Stimulated activated naive CD8-positive, alpha-beta T cell treated with anti-CD3 and anti-CD28 coated beads, Interleukin-15, Interleukin-2, amounts not matched to agents 100 ng/mL and 50 ng/mL, for 24 hours (primary cell): ENCODE measurements at regions not wholly inside any gene's neighbourhood (a gene's known extent, or its start where the extent isn't known, plus 50 kb on each side); places are given as distances from the start of the nearest gene placed in this dataset.

Experiments
- H3K27ac Mint-ChIP-seq: one replicate; pipeline ENCODE4 v1.8.0; 2021; ENCODE audit warnings: mild to moderate bottlenecking, mixed read lengths
- H3K27me3 Mint-ChIP-seq: one replicate; pipeline ENCODE4 v1.8.0; 2021; ENCODE audit warnings: mixed read lengths
- H3K36me3 Mint-ChIP-seq: one replicate; pipeline ENCODE4 v1.8.0; 2021; ENCODE audit warnings: low read depth, mixed read lengths
- H3K4me1 Mint-ChIP-seq: one replicate; pipeline ENCODE4 v1.8.0; 2021; ENCODE audit warnings: low read depth, mixed read lengths
- H3K4me3 Mint-ChIP-seq: one replicate; pipeline ENCODE4 v1.8.0; 2021; ENCODE audit warnings: mild to moderate bottlenecking, mixed read lengths
- H3K9me3 Mint-ChIP-seq: one replicate; pipeline ENCODE4 v1.8.0; 2021; ENCODE audit warnings: mixed read lengths

- Mint-ChIP-seq H3K4me3 (no peak overlapping the region), H3K27me3 (peaks cover 13% of the 10 kb centered on the region), H3K9me3 (no peaks in the 10 kb centered on the region)
These were observed 175.0 kb downstream of the CARTPT start for GRCh38 chr5:71894091-71894490.

GRCh38 chr5:71895546-71895945, 176.5 kb downstream of the CARTPT start:
- no peaks in the 10 kb centered on the region for H3K4me1 Mint-ChIP-seq
- H3K36me3 Mint-ChIP-seq, result no peaks in the 10 kb centered on the region
- H3K9me3 Mint-ChIP-seq, result no peaks in the 10 kb centered on the region
- H3K27ac Mint-ChIP-seq, result no peak overlapping the region
- peaks cover 4% of the 10 kb centered on the region for H3K27me3 Mint-ChIP-seq
- no peak overlapping the region for H3K4me3 Mint-ChIP-seq

More at GRCh38 chr5:71894091-71894490, 175.0 kb downstream of the CARTPT start:
- Mint-ChIP-seq H3K36me3 (no peaks in the 10 kb centered on the region), H3K27ac (no peak overlapping the region), H3K4me1 (no peaks in the 10 kb centered on the region)

- Mint-ChIP-seq H3K4me1 (no peaks in the 10 kb centered on the region), H3K27me3 (peaks cover 3% of the 10 kb centered on the region), H3K27ac (no peak overlapping the region), H3K9me3 (no peaks in the 10 kb centered on the region), H3K36me3 (no peaks in the 10 kb centered on the region), H3K4me3 (no peak overlapping the region)
These were observed 180.8 kb downstream of the CARTPT start for GRCh38 chr5:71899865-71900342.

- Mint-ChIP-seq H3K9me3 (no peaks in the 10 kb centered on the region), H3K27ac (no peak overlapping the region), H3K27me3 (peaks cover 9% of the 10 kb centered on the region), H3K4me3 (no peak overlapping the region), H3K4me1 (no peaks in the 10 kb centered on the region), H3K36me3 (no peaks in the 10 kb centered on the region)
These were observed 184.7 kb downstream of the CARTPT start for GRCh38 chr5:71903808-71904207.

GRCh38 chr5:71904852-71905251, 185.8 kb downstream of the CARTPT start:
- Mint-ChIP-seq H3K9me3 (no peaks in the 10 kb centered on the region), H3K4me1 (no peaks in the 10 kb centered on the region), H3K4me3 (no peak overlapping the region), H3K36me3 (no peaks in the 10 kb centered on the region), H3K27me3 (peaks cover 13% of the 10 kb centered on the region), H3K27ac (no peak overlapping the region)

- H3K36me3 Mint-ChIP-seq, result no peaks in the 10 kb centered on the region
- no peaks in the 10 kb centered on the region for H3K4me1 Mint-ChIP-seq
- peaks cover 13% of the 10 kb centered on the region for H3K27me3 Mint-ChIP-seq
- no peak overlapping the region for H3K27ac Mint-ChIP-seq
- H3K9me3 Mint-ChIP-seq, result peaks cover under 1% of the 10 kb centered on the region
- no peak overlapping the region for H3K4me3 Mint-ChIP-seq
These were observed 187.0 kb downstream of the CARTPT start for GRCh38 chr5:71905834-71906711.

GRCh38 chr5:71907001-71907588, 188.0 kb downstream of the CARTPT start:
- peaks cover 3% of the 10 kb centered on the region for H3K9me3 Mint-ChIP-seq
- peaks cover 11% of the 10 kb centered on the region for H3K27me3 Mint-ChIP-seq
- H3K36me3 Mint-ChIP-seq, result no peaks in the 10 kb centered on the region
- H3K4me1 Mint-ChIP-seq, result no peaks in the 10 kb centered on the region
- no peak overlapping the region for H3K4me3 Mint-ChIP-seq
- no peak overlapping the region for H3K27ac Mint-ChIP-seq

- Mint-ChIP-seq H3K36me3 (no peaks in the 10 kb centered on the region), H3K9me3 (peaks cover 3% of the 10 kb centered on the region), H3K27me3 (peaks cover 14% of the 10 kb centered on the region), H3K4me3 (no peak overlapping the region), H3K4me1 (no peaks in the 10 kb centered on the region), H3K27ac (no peak overlapping the region)
These were observed 188.6 kb downstream of the CARTPT start for GRCh38 chr5:71907608-71908145.

GRCh38 chr5:71910741-71911140, 191.7 kb downstream of the CARTPT start:
- Mint-ChIP-seq H3K36me3 (no peaks in the 10 kb centered on the region), H3K4me3 (no peak overlapping the region), H3K9me3 (peaks cover 3% of the 10 kb centered on the region), H3K4me1 (no peaks in the 10 kb centered on the region), H3K27me3 (peaks cover 22% of the 10 kb centered on the region), H3K27ac (no peak overlapping the region)

GRCh38 chr5:71912021-71912420, 192.9 kb downstream of the CARTPT start:
- H3K4me1 Mint-ChIP-seq, result no peaks in the 10 kb centered on the region
- no peaks in the 10 kb centered on the region for H3K36me3 Mint-ChIP-seq
- H3K27me3 Mint-ChIP-seq, result peaks cover 25% of the 10 kb centered on the region
- H3K4me3 Mint-ChIP-seq, result no peak overlapping the region
- no peak overlapping the region for H3K27ac Mint-ChIP-seq
- peaks cover 6% of the 10 kb centered on the region for H3K9me3 Mint-ChIP-seq

- Mint-ChIP-seq H3K27ac (no peak overlapping the region), H3K4me3 (no peak overlapping the region), H3K27me3 (peaks cover 33% of the 10 kb centered on the region), H3K9me3 (peaks cover 16% of the 10 kb centered on the region), H3K4me1 (no peaks in the 10 kb centered on the region), H3K36me3 (no peaks in the 10 kb centered on the region)
These were observed 193.0 kb upstream of the MAP1B start for GRCh38 chr5:71914281-71914680.

GRCh38 chr5:71922584-71923106, 184.6 kb upstream of the MAP1B start:
- H3K36me3 Mint-ChIP-seq, result no peaks in the 10 kb centered on the region
- peaks cover 10% of the 10 kb centered on the region for H3K9me3 Mint-ChIP-seq
- H3K27me3 Mint-ChIP-seq, result peaks cover 35% of the 10 kb centered on the region
- H3K4me1 Mint-ChIP-seq, result no peaks in the 10 kb centered on the region
- no peak overlapping the region for H3K27ac Mint-ChIP-seq
- H3K4me3 Mint-ChIP-seq, result no peak overlapping the region

- Mint-ChIP-seq H3K36me3 (no peaks in the 10 kb centered on the region), H3K9me3 (peaks cover 5% of the 10 kb centered on the region), H3K27me3 (peaks cover 28% of the 10 kb centered on the region), H3K27ac (no peak overlapping the region), H3K4me3 (no peak overlapping the region), H3K4me1 (no peaks in the 10 kb centered on the region)
These were observed 183.5 kb upstream of the MAP1B start for GRCh38 chr5:71923755-71924154.

GRCh38 chr5:71924325-71924724, 182.9 kb upstream of the MAP1B start:
- Mint-ChIP-seq H3K36me3 (no peaks in the 10 kb centered on the region), H3K4me1 (no peaks in the 10 kb centered on the region), H3K4me3 (no peak overlapping the region), H3K9me3 (peaks cover 5% of the 10 kb centered on the region), H3K27me3 (peaks cover 24% of the 10 kb centered on the region), H3K27ac (no peak overlapping the region)

- Mint-ChIP-seq H3K27me3 (peaks cover 29% of the 10 kb centered on the region), H3K4me1 (no peaks in the 10 kb centered on the region), H3K27ac (no peak overlapping the region), H3K36me3 (no peaks in the 10 kb centered on the region), H3K4me3 (no peak overlapping the region), H3K9me3 (peaks cover 5% of the 10 kb centered on the region)
These were observed 182.3 kb upstream of the MAP1B start for GRCh38 chr5:71924980-71925379.
